H9 (cell line): ENCODE measurements at regions not wholly inside any gene's neighbourhood (a gene's known extent, or its start where the extent isn't known, plus 50 kb on each side); places are given as distances from the start of the nearest gene placed in this dataset.

Source experiments
- DNase-seq: peaks from one replicate; pipeline ENCODE4 v3.0.0-alpha.2; 2017
- H2AFZ ChIP-seq: one replicate; pipeline ENCODE4 v1.6.1; 2013; ENCODE audit warnings: mild to moderate bottlenecking, low read length, control low read depth, moderate library complexity
- H2AK5ac ChIP-seq: 2 replicates; pipeline ENCODE4 v1.6.1; 2013; ENCODE audit warnings: low read length, control low read depth, mixed read lengths; ENCODE audit not compliant: insufficient read length
- H2BK120ac ChIP-seq: one replicate; pipeline ENCODE4 v1.6.1; 2013; ENCODE audit warnings: low read depth, mild to moderate bottlenecking, low read length, control low read depth, inconsistent platforms; ENCODE audit not compliant: poor library complexity, severe bottlenecking
- H2BK12ac ChIP-seq: 2 replicates; pipeline ENCODE4 v1.6.1; 2013; ENCODE audit warnings: low read length, control low read depth, mixed read lengths, low read depth; ENCODE audit not compliant: insufficient read length
- H2BK15ac ChIP-seq: 2 replicates; pipeline ENCODE4 v1.6.1; 2013; ENCODE audit warnings: low read depth, low read length, control low read depth
- H2BK20ac ChIP-seq: one replicate; pipeline ENCODE4 v1.6.1; 2013; ENCODE audit warnings: low read depth, mild to moderate bottlenecking, low read length, control low read depth, inconsistent platforms; ENCODE audit not compliant: poor library complexity, severe bottlenecking
- H2BK5ac ChIP-seq: 2 replicates; pipeline ENCODE4 v1.6.1; 2013; ENCODE audit warnings: low read length, control low read depth, mixed read lengths; ENCODE audit not compliant: insufficient read length
- H3K14ac ChIP-seq: 2 replicates; pipeline ENCODE4 v1.6.1; 2013; ENCODE audit warnings: low read length, control low read depth; ENCODE audit not compliant: insufficient read depth
- H3K18ac ChIP-seq: 2 replicates; pipeline ENCODE4 v1.6.1; 2013; ENCODE audit warnings: low read depth, mild to moderate bottlenecking, mixed read lengths, low read length, control low read depth; ENCODE audit not compliant: insufficient read length
- H3K23ac ChIP-seq: 2 replicates; pipeline ENCODE4 v1.6.1; 2013; ENCODE audit warnings: low read length, control low read depth, mixed read lengths, low read depth; ENCODE audit not compliant: insufficient read length
- H3K23me2 ChIP-seq: 2 replicates; pipeline ENCODE4 v1.6.1; 2013; ENCODE audit warnings: low read depth, mild to moderate bottlenecking, mixed read lengths, low read length, control low read depth; ENCODE audit not compliant: insufficient read length, poor library complexity, severe bottlenecking
- H3K27ac ChIP-seq: 2 replicates; pipeline ENCODE4 v1.5.1; 2013; ENCODE audit warnings: low read length, control low read depth, mixed read lengths, low read depth; ENCODE audit not compliant: insufficient read length
- H3K27me3 ChIP-seq: 2 replicates; pipeline ENCODE4 v1.6.1; 2013; ENCODE audit warnings: low read length, control low read depth, inconsistent platforms; ENCODE audit not compliant: insufficient read depth
- H3K4ac ChIP-seq: 2 replicates; pipeline ENCODE4 v1.6.1; 2013; ENCODE audit warnings: low read depth, mild to moderate bottlenecking, control low read depth, inconsistent platforms, low read length, moderate library complexity
- H3K4me1 ChIP-seq: 2 replicates; pipeline ENCODE4 v1.6.1; 2013; ENCODE audit warnings: low read length, control low read depth, inconsistent platforms; ENCODE audit not compliant: insufficient read depth
- H3K4me2 ChIP-seq: 2 replicates; pipeline ENCODE4 v1.6.1; 2013; ENCODE audit warnings: low read length, control low read depth, mixed read lengths; ENCODE audit not compliant: insufficient read length, insufficient read depth
- H3K56ac ChIP-seq: 2 replicates; pipeline ENCODE4 v1.6.1; 2013; ENCODE audit warnings: low read depth, mild to moderate bottlenecking, mixed read lengths, low read length, control low read depth; ENCODE audit not compliant: insufficient read length
- H3K79me1 ChIP-seq: 2 replicates; pipeline ENCODE4 v1.6.1; 2013; ENCODE audit warnings: low read depth, mild to moderate bottlenecking, moderate library complexity, low read length, control low read depth, inconsistent platforms; ENCODE audit not compliant: insufficient read depth, poor library complexity, severe bottlenecking
- H3K79me2 ChIP-seq: 2 replicates; pipeline ENCODE4 v1.6.1; 2013; ENCODE audit warnings: low read length, control low read depth, inconsistent platforms; ENCODE audit not compliant: insufficient read depth
- H3K9ac ChIP-seq: 2 replicates; pipeline ENCODE4 v1.6.1; 2013; ENCODE audit warnings: low read length, control low read depth, mixed read lengths; ENCODE audit not compliant: insufficient read length; ENCODE audit errors: extremely low read depth
- H3K9me3 ChIP-seq: one replicate; pipeline ENCODE4 v1.6.1; 2013; ENCODE audit warnings: low read depth, low read length, inconsistent platforms; ENCODE audit not compliant: control insufficient read depth
- H3T11ph ChIP-seq: one replicate; pipeline ENCODE4 v1.6.1; 2013; ENCODE audit warnings: mild to moderate bottlenecking, low read length, control low read depth, inconsistent platforms
- H4K20me1 ChIP-seq: one replicate; pipeline ENCODE4 v1.6.1; 2013; ENCODE audit not compliant: control insufficient read depth, insufficient read length, insufficient read depth
- H4K5ac ChIP-seq: 2 replicates; pipeline ENCODE4 v1.6.1; 2013; ENCODE audit warnings: low read depth, mild to moderate bottlenecking, mixed read lengths, low read length, control low read depth; ENCODE audit not compliant: insufficient read length
- H4K8ac ChIP-seq: replicated peaks from 2 replicates; pipeline ENCODE4 v1.6.1; 2013; ENCODE audit warnings: low read length, control low read depth, mixed read lengths, low read depth; ENCODE audit not compliant: insufficient read length
- H4K91ac ChIP-seq: 2 replicates; pipeline ENCODE4 v1.6.1; 2013; ENCODE audit warnings: low read depth, mild to moderate bottlenecking, moderate library complexity, mixed read lengths, low read length, control low read depth; ENCODE audit not compliant: insufficient read length
- H3K27ac Mint-ChIP-seq, 3 experiments: 2 replicates in 2 of 3; 3 replicates in 1 of 3; pipeline ENCODE4 v1.8.0; 2020 to 2021; ENCODE audit warnings: mixed read lengths in 3 of 3, mild to moderate bottlenecking in 1 of 3, moderate library complexity in 1 of 3
- H3K27me3 Mint-ChIP-seq: 2 replicates; pipeline ENCODE4 v1.8.0; 2021; ENCODE audit warnings: low read depth, mild to moderate bottlenecking, moderate library complexity, mixed read lengths
- H3K36me3 Mint-ChIP-seq, 3 experiments: 2 replicates in 2 of 3; 3 replicates in 1 of 3; pipeline ENCODE4 v1.8.0; 2020 to 2021; ENCODE audit warnings: low read depth in 3 of 3, mixed read lengths in 3 of 3; ENCODE audit not compliant: insufficient read depth in 1 of 3
- H3K4me1 Mint-ChIP-seq, 2 experiments: 2 replicates each; pipeline ENCODE4 v1.8.0; 2020; ENCODE audit warnings: mixed read lengths in 2 of 2
- H3K4me3 Mint-ChIP-seq, 2 experiments: 2 replicates in 1 of 2; 3 replicates in 1 of 2; pipeline ENCODE4 v1.8.0; 2020 to 2021; ENCODE audit warnings: mild to moderate bottlenecking in 2 of 2, mixed read lengths in 2 of 2, moderate library complexity in 1 of 2
- H3K9me3 Mint-ChIP-seq, 2 experiments: 2 replicates in 1 of 2; 3 replicates in 1 of 2; pipeline ENCODE4 v1.8.0; 2020; ENCODE audit warnings: mild to moderate bottlenecking in 2 of 2, mixed read lengths in 2 of 2, moderate library complexity in 1 of 2
- CTCF ChIP-seq: fragments of 200-600 bp; sonication (generic); conservative IDR thresholded peaks from 3 replicates; pipeline ENCODE4 v1.8.0; 2021; ENCODE audit warnings: antibody characterized with exemption, mild to moderate bottlenecking
- WGBS: extraction: QIAGEN DNeasy Blood & Tissue Kit; methylation state at CpG from one replicate; pipeline ENCODE4 v1.1.7; 2013; ENCODE audit warnings: missing lambda C conversion rate, low lambda C conversion rate, mixed read lengths; ENCODE audit not compliant: insufficient read length; ENCODE audit errors: extremely low coverage; 5-methylcytosine and 5-hydroxymethylcytosine counted together

GRCh38 chr1:29524285-29525065 lies 288.2 kb downstream of the PTPRU start:
- no peak overlapping the region for H4K8ac ChIP-seq
- no CpG with 5 or more reads among the region's 23 CpGs for WGBS
- H3K79me1 ChIP-seq: no peaks in the 10 kb centered on the region
- no peak overlapping the region for H3K4me2 ChIP-seq
- no peak overlapping the region for H3K9ac ChIP-seq
- no peak overlapping the region for H3T11ph ChIP-seq
- no peak overlapping the region for H2BK20ac ChIP-seq
- no peaks in the 10 kb centered on the region for H3K9me3 ChIP-seq
- Mint-ChIP-seq H3K27ac (no peak overlapping the region), H3K27me3 (0 out of 2 replicates have a peak, but pooled peaks cover 5% of the 10 kb centered on the region), H3K36me3 (peaks cover under 1 to 9% (median 2%) of the 10 kb centered on the region in 3 experiments; a peak in 4 of 7 replicates), H3K4me1 (peaks cover 26 to 58% of the 10 kb centered on the region in 2 experiments), H3K4me3 (no peak overlapping the region), H3K9me3 (peaks cover 14 to 15% of the 10 kb centered on the region in 2 experiments)
- H2BK5ac ChIP-seq: no peak overlapping the region
- no peaks in the 10 kb centered on the region for H3K4me1 ChIP-seq
- H2BK15ac ChIP-seq: no peak overlapping the region
- H3K56ac ChIP-seq: no peak overlapping the region
- H2BK12ac ChIP-seq: no peak overlapping the region
- no peak overlapping the region for H3K27ac ChIP-seq
- no peak overlapping the region for H4K91ac ChIP-seq
- TF ChIP-seq CTCF: no peak
- H3K27me3 ChIP-seq: no peaks in the 10 kb centered on the region
- H3K23me2 ChIP-seq: no peaks in the 10 kb centered on the region
- H4K20me1 ChIP-seq: no peaks in the 10 kb centered on the region
- H3K79me2 ChIP-seq: no peaks in the 10 kb centered on the region
- H2BK120ac ChIP-seq: no peak overlapping the region
- no peak overlapping the region for H3K23ac ChIP-seq
- H2AFZ ChIP-seq: no peak overlapping the region
- H4K5ac ChIP-seq: no peak overlapping the region
- H3K4ac ChIP-seq: no peak overlapping the region
- H2AK5ac ChIP-seq: no peak overlapping the region
- peak; percentile 19 for DNase-seq
- H3K14ac ChIP-seq: no peak overlapping the region
- no peak overlapping the region for H3K18ac ChIP-seq
